GM23338 (cell line): ENCODE measurements at regions not wholly inside any gene's neighbourhood (a gene's known extent, or its start where the extent isn't known, plus 50 kb on each side); places are given as distances from the start of the nearest gene placed in this dataset.

Experiments used
- EZH2 ChIP-seq: fragments of 200-600 bp; sonication (generic); IDR thresholded peaks from one replicate; pipeline ENCODE4 v1.8.0; 2017; ENCODE audit warnings: antibody characterized with exemption, mild to moderate bottlenecking, low read depth; ENCODE audit not compliant: unreplicated experiment
- EZH2phosphoT487 ChIP-seq: fragments of 200-600 bp; sonication (generic); IDR thresholded peaks from one replicate; pipeline ENCODE4 v1.8.1; 2018; ENCODE audit warnings: antibody characterized with exemption; ENCODE audit not compliant: unreplicated experiment
- JUNB ChIP-seq: IDR thresholded peaks from one replicate; pipeline ENCODE4 v1.6.1; 2016; ENCODE audit warnings: antibody characterized with exemption; ENCODE audit not compliant: unreplicated experiment
- TF ChIP-seq, protein P1 (sequence below), 2 experiments: fragments of 200-600 bp in 1 of 2; sonication (generic) in 1 of 2; conservative IDR thresholded peaks; 2 replicates each; pipeline versions ENCODE4 v1.5.1 to v1.6.1; 2016 to 2017; ENCODE audit warnings: antibody characterized with exemption in 2 of 2, low read depth in 2 of 2, mild to moderate bottlenecking in 2 of 2, moderate library complexity in 1 of 2
- TF ChIP-seq, protein P2 (sequence below): IDR thresholded peaks from one replicate; pipeline ENCODE4 v1.6.1; 2018; ENCODE audit warnings: antibody characterized with exemption; ENCODE audit not compliant: unreplicated experiment

DNA sequence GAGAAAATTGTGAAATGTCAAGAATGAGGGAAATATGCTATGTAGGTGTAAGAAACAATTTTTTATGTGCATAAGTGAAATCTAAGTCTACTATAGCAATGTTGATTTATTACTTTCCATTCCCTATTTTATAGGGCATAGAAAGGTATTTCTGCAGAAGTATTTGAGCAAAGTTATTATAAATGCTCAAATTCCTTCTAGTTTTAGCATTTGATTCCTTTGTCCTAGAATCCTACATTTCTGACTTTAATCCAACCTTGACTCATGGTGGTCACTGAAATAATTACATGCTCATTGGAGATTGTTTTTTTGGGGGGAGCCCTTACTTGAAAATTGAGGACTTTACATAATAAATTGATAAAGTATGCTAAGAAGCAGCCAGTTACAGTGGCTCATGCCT, 716.6 kb upstream of the LUZP2 start:
- TF ChIP-seq, protein P1, sequence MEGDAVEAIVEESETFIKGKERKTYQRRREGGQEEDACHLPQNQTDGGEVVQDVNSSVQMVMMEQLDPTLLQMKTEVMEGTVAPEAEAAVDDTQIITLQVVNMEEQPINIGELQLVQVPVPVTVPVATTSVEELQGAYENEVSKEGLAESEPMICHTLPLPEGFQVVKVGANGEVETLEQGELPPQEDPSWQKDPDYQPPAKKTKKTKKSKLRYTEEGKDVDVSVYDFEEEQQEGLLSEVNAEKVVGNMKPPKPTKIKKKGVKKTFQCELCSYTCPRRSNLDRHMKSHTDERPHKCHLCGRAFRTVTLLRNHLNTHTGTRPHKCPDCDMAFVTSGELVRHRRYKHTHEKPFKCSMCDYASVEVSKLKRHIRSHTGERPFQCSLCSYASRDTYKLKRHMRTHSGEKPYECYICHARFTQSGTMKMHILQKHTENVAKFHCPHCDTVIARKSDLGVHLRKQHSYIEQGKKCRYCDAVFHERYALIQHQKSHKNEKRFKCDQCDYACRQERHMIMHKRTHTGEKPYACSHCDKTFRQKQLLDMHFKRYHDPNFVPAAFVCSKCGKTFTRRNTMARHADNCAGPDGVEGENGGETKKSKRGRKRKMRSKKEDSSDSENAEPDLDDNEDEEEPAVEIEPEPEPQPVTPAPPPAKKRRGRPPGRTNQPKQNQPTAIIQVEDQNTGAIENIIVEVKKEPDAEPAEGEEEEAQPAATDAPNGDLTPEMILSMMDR (conservative IDR thresholded peaks at IDR 0.05; ENCODE audit: low read depth in 2 of 2): no peak
- TF ChIP-seq EZH2phosphoT487 (no peak), EZH2 (no peak), JUNB (no peak)
- TF ChIP-seq, protein P2, sequence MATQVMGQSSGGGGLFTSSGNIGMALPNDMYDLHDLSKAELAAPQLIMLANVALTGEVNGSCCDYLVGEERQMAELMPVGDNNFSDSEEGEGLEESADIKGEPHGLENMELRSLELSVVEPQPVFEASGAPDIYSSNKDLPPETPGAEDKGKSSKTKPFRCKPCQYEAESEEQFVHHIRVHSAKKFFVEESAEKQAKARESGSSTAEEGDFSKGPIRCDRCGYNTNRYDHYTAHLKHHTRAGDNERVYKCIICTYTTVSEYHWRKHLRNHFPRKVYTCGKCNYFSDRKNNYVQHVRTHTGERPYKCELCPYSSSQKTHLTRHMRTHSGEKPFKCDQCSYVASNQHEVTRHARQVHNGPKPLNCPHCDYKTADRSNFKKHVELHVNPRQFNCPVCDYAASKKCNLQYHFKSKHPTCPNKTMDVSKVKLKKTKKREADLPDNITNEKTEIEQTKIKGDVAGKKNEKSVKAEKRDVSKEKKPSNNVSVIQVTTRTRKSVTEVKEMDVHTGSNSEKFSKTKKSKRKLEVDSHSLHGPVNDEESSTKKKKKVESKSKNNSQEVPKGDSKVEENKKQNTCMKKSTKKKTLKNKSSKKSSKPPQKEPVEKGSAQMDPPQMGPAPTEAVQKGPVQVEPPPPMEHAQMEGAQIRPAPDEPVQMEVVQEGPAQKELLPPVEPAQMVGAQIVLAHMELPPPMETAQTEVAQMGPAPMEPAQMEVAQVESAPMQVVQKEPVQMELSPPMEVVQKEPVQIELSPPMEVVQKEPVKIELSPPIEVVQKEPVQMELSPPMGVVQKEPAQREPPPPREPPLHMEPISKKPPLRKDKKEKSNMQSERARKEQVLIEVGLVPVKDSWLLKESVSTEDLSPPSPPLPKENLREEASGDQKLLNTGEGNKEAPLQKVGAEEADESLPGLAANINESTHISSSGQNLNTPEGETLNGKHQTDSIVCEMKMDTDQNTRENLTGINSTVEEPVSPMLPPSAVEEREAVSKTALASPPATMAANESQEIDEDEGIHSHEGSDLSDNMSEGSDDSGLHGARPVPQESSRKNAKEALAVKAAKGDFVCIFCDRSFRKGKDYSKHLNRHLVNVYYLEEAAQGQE: no peak
